ENCODE measurements at regions not wholly inside any gene's neighbourhood (a gene's known extent, or its start where the extent isn't known, plus 50 kb on each side); places are given as distances from the start of the nearest gene placed in this dataset.
A peak's percentile ranks its signal among the peaks of the same experiment; 100 is the strongest.

- intact Hi-C loops (cut with DNase I), result no loop called here
- no peak for DNase-seq
Measured at GRCh38 chr3:194766845-194767244, 81.2 kb downstream of the FAM43A start.

DNA sequence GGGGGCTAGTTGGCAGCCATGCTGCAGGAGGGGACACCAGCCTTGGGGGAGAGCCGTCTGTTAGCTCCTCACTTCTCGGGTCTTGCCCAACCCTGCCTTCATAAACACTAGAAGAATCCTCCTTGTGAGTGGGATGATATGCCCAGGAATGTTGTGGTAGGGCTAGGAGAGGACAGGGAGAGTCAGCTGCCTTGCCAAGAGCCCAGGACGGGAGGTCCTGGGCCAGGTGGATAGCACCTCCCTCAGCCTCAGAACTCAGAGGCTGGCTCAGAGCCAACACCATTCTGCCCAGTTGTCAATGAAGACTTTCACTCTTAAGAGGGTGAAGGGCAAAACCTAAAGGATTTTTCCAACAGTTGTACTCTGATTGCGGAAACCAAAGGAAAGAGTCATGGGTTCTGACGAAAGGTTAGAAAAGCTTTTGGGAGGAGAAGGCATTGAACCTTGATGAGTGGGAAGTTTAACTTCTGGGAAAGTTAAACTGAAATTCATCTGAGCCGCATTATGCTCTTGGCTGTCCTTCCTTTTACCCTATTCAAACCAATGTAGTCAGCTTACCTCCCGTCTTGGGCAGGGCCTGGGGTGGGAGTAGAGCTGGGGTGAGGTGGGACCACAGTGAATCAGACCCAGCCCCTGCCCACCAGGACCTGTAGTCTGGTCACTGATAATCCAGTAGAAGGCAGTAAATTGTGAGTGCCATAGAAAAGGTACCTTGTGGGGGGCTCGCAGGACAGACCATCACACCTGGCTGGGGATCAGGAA lies 81.9 kb downstream of the FAM43A start:
- intact Hi-C loops (cut with DNase I), result no loop called here
- no peak for DNase-seq

DNA sequence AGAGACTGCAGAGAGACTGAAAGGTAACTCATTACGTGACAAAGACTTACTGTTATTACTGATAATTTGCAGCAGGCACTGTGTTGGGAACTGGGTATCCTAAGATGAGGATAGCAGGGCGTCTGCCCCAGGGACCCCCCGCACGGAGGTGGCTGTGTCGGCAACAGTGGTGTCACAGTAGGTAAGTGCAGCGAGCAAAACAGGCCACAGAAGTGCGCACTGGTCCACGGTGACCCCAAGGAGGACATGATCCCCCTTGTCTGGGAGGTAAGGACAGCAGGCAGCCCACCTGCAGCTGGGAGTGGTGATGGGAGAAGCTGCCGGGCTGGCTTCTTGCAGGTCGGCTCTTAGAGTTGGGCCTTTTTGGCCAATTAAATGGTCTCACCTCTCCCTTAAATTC lies 82.9 kb downstream of the FAM43A start:
- DNase-seq, result peak in 1 of 42 donors; percentile 10
- intact Hi-C loops (cut with DNase I), result no loop called here

- intact Hi-C loops (cut with DNase I), result no loop called here
- DNase-seq, result peak; percentile 74 to 98 (median 91)
Measured at GRCh38 chr3:194769020-194769643, 83.4 kb downstream of the FAM43A start.

DNA sequence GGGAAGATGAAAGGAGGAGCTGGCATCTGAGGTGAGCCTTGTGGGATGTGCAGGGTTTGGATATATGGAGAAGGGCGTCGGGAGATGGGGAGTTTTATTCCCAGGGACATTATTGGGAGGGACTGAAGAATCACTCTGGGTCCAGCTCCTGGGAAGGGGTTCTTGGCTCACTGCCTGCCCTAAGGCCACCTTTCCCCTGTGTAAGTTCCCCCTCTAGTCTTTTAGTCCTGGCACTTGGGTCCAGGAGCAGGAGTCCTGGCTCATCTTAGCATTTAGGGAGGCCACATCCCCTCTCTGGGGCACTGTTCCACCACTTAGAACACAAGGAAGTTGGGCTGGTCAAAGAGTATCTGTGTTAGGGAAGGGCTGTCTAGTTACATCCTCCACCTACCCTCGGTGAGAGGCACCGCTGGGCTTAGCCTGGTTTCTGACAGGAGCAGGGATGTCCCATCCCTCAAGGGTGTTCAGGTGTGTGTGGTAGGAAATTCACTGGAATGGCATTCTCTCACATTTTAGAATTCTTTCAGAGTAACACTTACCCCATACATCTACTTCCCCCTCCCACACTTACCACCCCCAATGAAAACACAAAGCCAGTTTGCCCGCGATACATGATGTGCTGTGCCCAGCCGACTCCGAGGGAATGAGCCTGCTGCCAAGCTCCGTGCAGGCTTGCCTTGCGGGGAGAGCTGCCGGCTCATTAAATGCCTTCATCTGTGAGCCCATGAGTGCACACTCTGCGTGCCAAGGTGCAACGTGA lies 86.7 kb downstream of the FAM43A start:
- DNase-seq, result peak in 1 of 42 donors; percentile 45
- intact Hi-C loops (cut with DNase I), result no loop called here

GRCh38 chr3:194773216-194773615 lies 87.5 kb downstream of the FAM43A start:
- DNase-seq, result peak in 1 of 42 donors; percentile 42
- intact Hi-C loops (cut with DNase I), result no loop called here

DNA sequence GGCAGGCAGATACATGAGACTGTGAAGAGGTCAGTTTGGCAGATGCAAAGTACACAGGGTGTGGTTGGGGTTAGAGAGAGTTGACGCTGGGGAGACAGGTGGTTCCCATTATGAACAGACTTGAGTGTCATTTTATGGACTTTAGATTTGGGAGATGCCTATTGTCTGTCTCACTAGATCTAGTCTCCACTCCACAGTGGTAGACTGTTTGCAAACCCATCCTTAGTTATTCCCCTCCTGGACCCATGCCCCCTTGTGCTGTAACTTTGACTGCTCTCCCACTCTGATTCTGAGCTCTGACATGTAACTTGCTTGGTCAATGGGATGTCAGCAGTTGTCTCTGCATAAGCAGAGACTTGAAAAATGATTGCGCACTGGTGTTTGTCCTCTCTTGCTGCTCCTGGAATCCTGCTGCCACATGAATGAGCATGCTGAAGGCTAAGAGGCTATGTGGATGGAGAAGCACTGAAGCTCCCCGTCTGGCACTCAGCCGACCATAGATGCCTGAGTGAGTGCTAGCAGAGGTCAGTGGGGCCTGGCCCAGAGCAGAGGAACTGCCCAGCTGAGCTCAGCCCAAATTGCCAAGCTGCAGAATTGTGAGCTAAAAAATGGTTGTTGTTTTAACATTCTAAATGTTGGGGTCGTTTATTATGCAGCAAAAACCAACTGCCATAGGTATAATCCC lies 88.2 kb downstream of the FAM43A start:
- no peak for DNase-seq
- intact Hi-C loops (cut with DNase I), result no loop called here

DNA sequence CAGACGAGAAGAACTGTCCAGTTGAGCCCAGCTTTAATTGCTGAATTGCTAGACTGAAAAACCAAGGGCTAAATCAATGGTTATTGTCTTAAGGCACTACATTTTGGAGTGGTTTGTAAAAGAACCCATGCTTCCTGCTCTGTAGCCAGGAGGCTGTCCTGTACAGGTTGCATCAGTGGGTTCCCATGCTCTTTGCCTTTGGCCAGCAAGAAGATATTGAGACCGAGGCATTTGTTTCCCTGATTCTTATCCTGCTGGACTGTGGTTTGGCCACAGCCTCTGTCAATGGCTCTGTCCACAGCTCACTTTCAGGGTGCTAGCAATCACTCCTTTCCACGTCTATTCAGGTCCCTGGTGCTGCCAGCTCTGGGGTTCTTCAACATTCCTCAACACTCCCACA lies 89.6 kb downstream of the FAM43A start:
- no peak for DNase-seq
- intact Hi-C loops (cut with DNase I), result no loop called here

- intact Hi-C loops (cut with DNase I), result no loop called here
- DNase-seq, result peak in 2 of 42 donors; percentile 10 to 45
Measured at GRCh38 chr3:194775731-194776130, 90.0 kb downstream of the FAM43A start.

DNA sequence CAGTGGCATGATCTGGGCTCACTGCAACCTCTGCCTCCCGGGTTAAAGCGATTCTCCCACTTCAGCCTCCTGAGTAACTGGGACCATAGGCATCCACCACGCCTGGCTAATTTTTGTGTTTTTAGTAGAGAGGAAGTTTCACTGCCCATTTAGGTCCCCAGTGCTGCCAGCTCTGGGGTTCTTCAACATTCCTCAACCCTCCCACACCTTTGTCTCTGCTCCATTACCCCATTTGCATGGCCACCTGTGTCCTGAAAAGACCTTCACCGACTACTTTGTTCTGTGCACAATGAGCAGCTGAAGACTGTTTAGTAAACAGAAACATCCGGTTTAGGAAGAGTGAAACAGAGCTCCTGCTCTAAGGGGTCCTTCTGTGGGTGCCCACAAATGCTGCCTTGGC lies 92.0 kb downstream of the FAM43A start:
- intact Hi-C loops (cut with DNase I), result no loop called here
- DNase-seq, result no peak

DNA sequence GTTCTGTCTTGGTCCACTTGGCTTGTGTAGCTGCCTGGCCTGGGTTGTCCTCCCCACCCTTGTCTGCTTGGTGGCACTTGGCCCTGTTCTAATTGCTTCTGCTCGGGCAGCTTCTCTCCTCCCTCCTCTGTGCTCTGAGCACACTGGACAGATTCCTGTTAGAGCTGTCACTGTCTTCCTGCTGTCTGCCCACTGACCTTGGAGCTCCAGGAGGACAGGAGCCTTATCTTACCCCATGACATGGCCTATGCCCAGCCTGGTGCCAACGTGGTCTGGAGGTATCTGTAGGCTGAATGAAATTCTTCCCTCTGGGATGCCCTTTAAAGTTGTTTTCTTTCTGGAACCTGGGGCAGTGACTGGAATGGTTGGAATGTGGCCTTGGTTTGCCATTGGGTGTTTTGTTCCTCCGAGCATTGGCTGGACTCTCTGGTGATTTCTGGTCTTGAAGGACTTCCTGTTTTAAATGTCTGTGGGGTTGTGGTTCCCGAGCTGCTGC lies 94.1 kb downstream of the FAM43A start:
- intact Hi-C loops (cut with DNase I), result no loop called here
- no peak for DNase-seq

GRCh38 chr3:194780706-194781105 lies 95.0 kb downstream of the FAM43A start:
- intact Hi-C loops (cut with DNase I), result no loop called here

GRCh38 chr3:194781617-194782016 lies 95.9 kb downstream of the FAM43A start:
- intact Hi-C loops (cut with DNase I), result no loop called here
- DNase-seq, result no peak

More at GRCh38 chr3:194780706-194781105, 95.0 kb downstream of the FAM43A start:
- no peak for DNase-seq

DNA sequence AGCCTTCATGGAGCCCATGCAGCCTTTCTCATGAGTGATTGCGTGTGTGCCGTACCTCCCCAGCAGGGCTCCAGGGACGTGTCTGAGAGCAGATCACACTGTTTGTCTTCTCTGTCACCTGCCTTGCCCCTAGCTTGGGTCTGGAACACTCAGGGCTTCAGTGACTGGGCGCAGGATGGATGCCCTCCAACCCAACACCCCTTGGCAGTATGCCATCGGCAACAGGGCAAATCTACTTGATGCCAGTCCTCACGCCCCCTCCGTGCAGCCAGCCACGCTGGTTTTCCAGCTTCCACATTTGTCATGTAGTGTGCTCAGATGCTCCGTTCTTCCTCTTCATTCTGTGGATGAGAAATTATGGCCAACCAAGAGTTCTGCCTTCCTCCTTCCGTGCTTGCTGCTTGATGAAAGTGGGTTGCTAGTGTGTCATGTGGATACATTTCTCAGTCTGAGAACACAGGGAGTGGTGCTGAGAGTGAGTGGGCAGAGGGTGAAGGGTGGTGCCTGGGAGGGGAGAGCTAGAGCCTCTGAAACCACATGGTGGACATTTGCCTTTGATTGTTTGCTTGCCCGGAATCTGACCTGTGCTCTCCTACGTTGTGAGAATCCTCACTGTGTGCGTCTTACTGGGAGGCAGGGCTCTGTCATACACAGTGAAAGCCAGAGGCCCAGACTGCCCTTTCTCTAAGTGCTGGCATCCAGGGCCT lies 97.2 kb downstream of the FAM43A start:
- no peak for DNase-seq
- intact Hi-C loops (cut with DNase I), result no loop called here

- DNase-seq, result no peak
- intact Hi-C loops (cut with DNase I), result no loop called here
Measured at GRCh38 chr3:194784361-194784760, 98.7 kb downstream of the FAM43A start.

- no peak for DNase-seq
- intact Hi-C loops (cut with DNase I), result no loop called here
Measured at GRCh38 chr3:194785315-194785714, 99.6 kb downstream of the FAM43A start.

GRCh38 chr3:194787072-194787471 lies 101.4 kb downstream of the FAM43A start:
- DNase-seq, result no peak
- intact Hi-C loops (cut with DNase I), result no loop called here

- no peak for DNase-seq
Measured at GRCh38 chr3:194787650-194788049, 102.0 kb downstream of the FAM43A start.

GRCh38 chr3:194792368-194792767 lies 106.7 kb downstream of the FAM43A start:
- intact Hi-C loops (cut with DNase I), result no loop called here
- no peak for DNase-seq

More at GRCh38 chr3:194787650-194788049, 102.0 kb downstream of the FAM43A start:
- intact Hi-C loops (cut with DNase I), result no loop called here

All from head of caudate nucleus (tissue), 42 donors.